HAP-1 (cell line): ENCODE measurements at regions not wholly inside any gene's neighbourhood (a gene's known extent, or its start where the extent isn't known, plus 50 kb on each side); places are given as distances from the start of the nearest gene placed in this dataset.

Source experiments
- DNase-seq, 2 experiments: peaks; one replicate each; pipeline ENCODE4 v3.0.0-alpha.2; 2016 to 2020; ENCODE audit warnings: low spot score in 2 of 2
- H3K27me3 ChIP-seq: fragments of 250-450 bp; sonication (Bioruptor Pico); 2 replicates; pipeline ENCODE4 v1.5.1; 2020; ENCODE audit warnings: low read depth, mild to moderate bottlenecking, moderate library complexity
- H3K36me3 ChIP-seq: fragments of 250-450 bp; sonication (Bioruptor Pico); replicated peaks from 2 replicates; pipeline ENCODE4 v1.5.1; 2020; ENCODE audit warnings: mild to moderate bottlenecking
- H3K4me1 ChIP-seq: fragments of 250-450 bp; sonication (Bioruptor Pico); 2 replicates; pipeline ENCODE4 v1.5.1; 2020; ENCODE audit warnings: mild to moderate bottlenecking
- H3K4me3 ChIP-seq: fragments of 250-450 bp; sonication (Bioruptor Pico); 2 replicates; pipeline ENCODE4 v1.5.1; 2020; ENCODE audit warnings: mild to moderate bottlenecking, moderate library complexity
- H3K9me3 ChIP-seq: fragments of 250-450 bp; sonication (Bioruptor Pico); 2 replicates; pipeline ENCODE4 v1.5.1; 2020; ENCODE audit warnings: mild to moderate bottlenecking, moderate library complexity
- in situ Hi-C: fragments of 300-500 bp; cut with MboI; formaldehyde crosslinking; loops from 3 replicates; pipeline ENCODE4 v1.14.3; 2020; ENCODE audit warnings: low sequenced_read_pairs, inconsistent platforms, mixed read lengths

DNA sequence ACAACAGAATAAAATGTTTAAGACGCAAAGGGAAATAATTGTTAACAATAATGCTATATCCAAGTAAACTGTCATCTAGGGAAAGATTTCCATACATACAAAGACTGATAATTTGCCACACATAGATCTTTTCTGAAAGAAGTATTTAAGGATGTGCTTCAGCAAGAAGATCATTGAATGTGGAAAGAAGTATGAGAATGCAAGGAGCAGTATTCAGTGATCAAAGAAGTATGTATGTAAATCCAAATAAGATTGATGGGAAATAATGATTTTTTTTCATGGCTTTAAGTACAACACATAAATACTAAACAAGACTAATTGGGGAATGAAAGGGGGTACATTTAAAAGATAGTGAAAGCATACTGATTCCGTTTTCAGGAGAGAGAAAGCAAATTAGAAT lies 410.4 kb upstream of the HS6ST1 start:
- no peak for DNase-seq
- Histone ChIP-seq H3K27me3 (no peaks in the 10 kb centered on the region), H3K4me3 (no peak overlapping the region), H3K9me3 (no peaks in the 10 kb centered on the region), H3K36me3 (no peaks in the 10 kb centered on the region), H3K4me1 (no peaks in the 10 kb centered on the region)
- in situ Hi-C loops: loop anchor here (25.0 kb wide), 1 partner anchor 667 kb away; no protein-coding TSS in a partner anchor

- Histone ChIP-seq H3K9me3 (no peaks in the 10 kb centered on the region), H3K4me1 (no peaks in the 10 kb centered on the region), H3K27me3 (no peaks in the 10 kb centered on the region), H3K4me3 (no peak overlapping the region), H3K36me3 (no peaks in the 10 kb centered on the region)
- DNase-seq: no peak
- in situ Hi-C loops: loop anchor here (25.0 kb wide), 1 partner anchor 670 kb away; no protein-coding TSS in a partner anchor
Measured at GRCh38 chr2:128731994-128732650, 413.5 kb upstream of the HS6ST1 start.

DNA sequence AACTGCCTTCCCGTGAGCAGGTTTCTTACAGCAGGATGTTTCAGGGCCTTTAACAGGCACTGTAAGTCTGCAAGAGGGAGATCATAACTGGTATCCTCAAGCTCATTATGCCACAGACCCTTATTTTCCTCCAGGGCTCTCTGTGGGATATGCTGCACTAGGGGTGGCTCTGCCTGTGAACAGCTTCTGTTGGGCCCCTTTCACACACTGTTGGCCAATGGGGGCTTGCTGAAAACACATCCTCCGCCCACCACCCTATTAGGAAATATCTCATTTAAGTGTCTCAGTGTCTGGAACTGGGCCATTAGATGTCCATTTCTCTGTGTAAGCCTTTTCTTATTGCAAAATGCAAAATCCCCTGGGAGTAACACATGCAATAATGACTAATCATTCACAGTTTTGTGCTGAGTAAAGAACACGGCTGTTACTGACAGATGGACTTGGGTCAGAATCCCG lies 414.3 kb upstream of the HS6ST1 start:
- H3K4me1 ChIP-seq: no peaks in the 10 kb centered on the region
- H3K27me3 ChIP-seq: no peaks in the 10 kb centered on the region
- in situ Hi-C loops: loop anchor here (25.0 kb wide), 1 partner anchor 671 kb away; no protein-coding TSS in a partner anchor
- DNase-seq: no peak
- no peaks in the 10 kb centered on the region for H3K36me3 ChIP-seq
- no peaks in the 10 kb centered on the region for H3K9me3 ChIP-seq
- no peak overlapping the region for H3K4me3 ChIP-seq

GRCh38 chr2:128733450-128733849 lies 414.8 kb upstream of the HS6ST1 start:
- in situ Hi-C loops: loop anchor here (25.0 kb wide), 1 partner anchor 671 kb away; no protein-coding TSS in a partner anchor
- no peaks in the 10 kb centered on the region for H3K4me1 ChIP-seq
- no peaks in the 10 kb centered on the region for H3K27me3 ChIP-seq
- no peak for DNase-seq
- no peaks in the 10 kb centered on the region for H3K9me3 ChIP-seq
- no peaks in the 10 kb centered on the region for H3K36me3 ChIP-seq
- H3K4me3 ChIP-seq: no peak overlapping the region

DNA sequence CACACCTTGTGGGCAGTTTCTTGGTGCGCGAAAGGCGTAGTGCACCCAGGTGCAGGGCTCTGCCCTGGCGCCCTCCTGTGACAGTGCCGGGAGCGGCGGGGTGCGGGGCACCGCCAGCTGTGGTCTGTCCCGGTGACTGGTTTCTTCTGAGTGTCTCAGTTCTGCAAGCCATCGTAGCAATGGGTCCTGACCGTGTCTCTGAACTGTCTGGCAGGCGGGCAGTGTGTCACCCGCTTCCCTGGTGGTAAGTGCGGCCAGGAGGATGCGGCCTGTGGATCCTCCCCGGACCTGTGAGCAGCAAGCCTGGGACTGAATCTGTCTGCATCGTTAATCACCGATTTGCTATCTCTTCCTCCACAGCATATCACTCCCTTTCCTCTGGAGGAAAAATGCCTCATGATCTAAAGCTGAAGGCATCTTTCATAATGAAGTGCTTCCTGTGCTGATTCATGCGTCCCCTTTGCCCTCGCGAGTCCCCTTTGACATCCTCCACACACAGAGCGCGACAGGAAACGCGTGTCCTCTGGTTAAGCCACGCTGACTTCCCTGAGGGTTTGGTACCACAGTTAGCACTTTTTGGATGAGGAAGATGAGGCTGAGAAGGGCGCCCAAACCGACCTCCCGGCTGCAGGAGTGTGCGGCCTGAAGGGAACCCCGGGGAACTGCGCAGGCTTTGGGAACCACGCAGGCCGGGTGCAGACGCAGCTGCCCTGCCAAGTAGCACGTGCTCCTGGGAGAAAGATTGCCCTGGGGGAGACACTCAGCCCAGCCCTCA lies 416.0 kb upstream of the HS6ST1 start:
- Histone ChIP-seq H3K27me3 (no peaks in the 10 kb centered on the region), H3K36me3 (no peaks in the 10 kb centered on the region), H3K4me3 (no peak overlapping the region), H3K9me3 (no peaks in the 10 kb centered on the region), H3K4me1 (no peaks in the 10 kb centered on the region)
- no peak for DNase-seq
- in situ Hi-C loops: loop anchor here (25.0 kb wide), 1 partner anchor 672 kb away; no protein-coding TSS in a partner anchor

GRCh38 chr2:128735296-128735960 lies 416.8 kb upstream of the HS6ST1 start:
- DNase-seq: no peak
- no peaks in the 10 kb centered on the region for H3K27me3 ChIP-seq
- in situ Hi-C loops: loop anchor here (25.0 kb wide), 1 partner anchor 673 kb away; no protein-coding TSS in a partner anchor
- H3K4me3 ChIP-seq: no peak overlapping the region
- no peaks in the 10 kb centered on the region for H3K36me3 ChIP-seq
- no peaks in the 10 kb centered on the region for H3K9me3 ChIP-seq
- H3K4me1 ChIP-seq: no peaks in the 10 kb centered on the region

DNA sequence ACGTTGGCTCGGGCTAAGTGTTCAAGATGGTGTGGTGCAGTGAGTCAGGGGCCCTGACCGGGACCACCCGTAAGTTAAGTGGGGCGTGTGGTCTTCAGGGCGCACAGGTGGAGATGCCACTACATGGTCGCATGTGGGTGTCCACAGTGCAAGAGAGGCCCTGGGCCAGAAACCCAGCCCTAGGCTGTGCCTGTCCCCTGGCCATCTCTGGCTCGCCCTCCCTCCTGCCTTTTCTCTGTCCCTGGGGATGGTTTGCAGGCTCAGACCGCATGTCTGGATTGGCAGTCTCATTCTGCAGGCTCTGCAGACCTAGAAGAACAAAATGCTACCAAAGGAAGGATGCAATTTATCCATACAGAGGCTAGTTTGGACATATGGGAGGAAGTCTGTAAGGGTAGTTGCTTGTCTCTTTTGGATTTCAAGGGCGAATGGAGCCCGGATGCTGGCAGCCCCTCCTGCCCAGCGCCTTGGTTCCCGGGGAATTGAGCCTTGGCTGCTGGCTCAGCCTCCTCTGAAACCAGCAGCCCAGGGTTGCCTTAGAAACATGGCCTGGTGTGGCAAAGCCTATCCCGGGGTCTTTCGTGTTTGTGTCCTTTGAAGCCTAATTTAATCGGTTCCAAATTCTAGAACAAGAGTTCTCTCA lies 417.5 kb upstream of the HS6ST1 start:
- H3K4me3 ChIP-seq: no peak overlapping the region
- DNase-seq: no peak
- in situ Hi-C loops: loop anchor here (25.0 kb wide), 1 partner anchor 674 kb away; no protein-coding TSS in a partner anchor

GRCh38 chr2:128736689-128737545 lies 418.2 kb upstream of the HS6ST1 start:
- H3K4me3 ChIP-seq: no peak overlapping the region
- no peaks in the 10 kb centered on the region for H3K27me3 ChIP-seq
- no peaks in the 10 kb centered on the region for H3K4me1 ChIP-seq
- no peaks in the 10 kb centered on the region for H3K9me3 ChIP-seq
- no peaks in the 10 kb centered on the region for H3K36me3 ChIP-seq
- peak; percentile 58 to 84 for DNase-seq
- in situ Hi-C loops: loop anchor here (25.0 kb wide), 1 partner anchor 675 kb away; no protein-coding TSS in a partner anchor

More for the DNA sequence above, 417.5 kb upstream of the HS6ST1 start:
- Histone ChIP-seq H3K9me3 (no peaks in the 10 kb centered on the region), H3K36me3 (no peaks in the 10 kb centered on the region), H3K4me1 (no peaks in the 10 kb centered on the region), H3K27me3 (no peaks in the 10 kb centered on the region)

- no peaks in the 10 kb centered on the region for H3K9me3 ChIP-seq
- no peaks in the 10 kb centered on the region for H3K4me1 ChIP-seq
- H3K36me3 ChIP-seq: no peaks in the 10 kb centered on the region
- no peak overlapping the region for H3K4me3 ChIP-seq
- DNase-seq: no peak
- in situ Hi-C loops: loop anchor here (25.0 kb wide), 1 partner anchor 675 kb away; no protein-coding TSS in a partner anchor
- H3K27me3 ChIP-seq: no peaks in the 10 kb centered on the region
Measured at GRCh38 chr2:128737546-128737826, 418.8 kb upstream of the HS6ST1 start.

DNA sequence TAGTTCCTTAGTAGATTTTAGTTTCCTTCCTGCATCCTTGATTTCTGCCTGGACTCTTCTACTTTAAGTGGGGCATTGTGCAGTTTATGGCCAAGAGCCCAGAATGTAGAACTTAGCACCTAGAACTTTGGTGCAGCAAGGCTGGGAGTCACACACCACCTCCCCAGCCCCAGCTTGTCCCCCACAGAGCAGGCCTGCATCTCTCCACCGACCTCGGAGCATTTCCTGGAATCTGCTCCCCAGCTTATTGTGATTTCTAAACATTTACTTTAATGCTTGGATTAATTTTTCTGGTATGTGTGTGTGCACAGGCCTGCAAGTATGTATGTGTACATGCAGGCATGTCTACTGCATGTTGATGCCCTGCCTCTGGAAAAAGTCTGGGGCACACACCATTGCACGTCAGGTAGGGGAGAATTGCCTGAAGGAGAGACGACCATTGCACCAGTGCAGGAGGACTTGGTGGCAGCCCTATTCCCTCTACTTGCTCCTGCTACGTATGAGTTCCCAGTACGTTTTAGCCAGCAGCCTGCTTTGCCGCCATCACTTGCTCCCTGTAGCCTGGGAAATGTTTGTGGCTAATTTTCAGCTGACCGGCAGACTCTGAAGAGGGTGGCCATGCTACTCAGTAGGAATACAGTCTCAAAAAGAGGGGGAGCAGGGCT lies 419.9 kb upstream of the HS6ST1 start:
- Histone ChIP-seq H3K9me3 (no peaks in the 10 kb centered on the region), H3K27me3 (no peaks in the 10 kb centered on the region), H3K36me3 (no peaks in the 10 kb centered on the region), H3K4me3 (no peak overlapping the region), H3K4me1 (no peaks in the 10 kb centered on the region)
- in situ Hi-C loops: loop anchor here (25.0 kb wide), 1 partner anchor 676 kb away; no protein-coding TSS in a partner anchor
- DNase-seq: no peak

DNA sequence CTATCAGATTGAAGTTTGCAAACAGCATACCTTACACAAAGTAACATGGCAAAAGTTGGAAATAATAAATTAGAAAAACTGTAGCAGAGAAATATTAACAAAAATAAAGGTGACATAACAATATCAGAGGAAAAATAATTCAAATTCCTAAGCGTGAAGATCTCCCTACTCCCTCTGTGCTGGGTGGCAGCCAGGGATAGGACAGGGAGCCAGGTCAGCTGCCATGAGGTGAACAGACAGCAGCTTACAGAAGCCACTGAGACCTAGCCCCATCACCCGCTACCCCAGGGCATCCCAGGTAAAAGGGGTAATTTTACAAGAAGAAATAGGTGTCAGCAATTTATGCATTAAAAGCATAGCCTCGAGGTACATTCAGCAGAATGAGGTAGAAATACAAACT lies 423.8 kb upstream of the HS6ST1 start:
- H3K27me3 ChIP-seq: no peaks in the 10 kb centered on the region; the same call in 1 of the 2 replicates
- no peak overlapping the region for H3K4me3 ChIP-seq
- no peaks in the 10 kb centered on the region for H3K9me3 ChIP-seq
- H3K36me3 ChIP-seq: no peaks in the 10 kb centered on the region
- DNase-seq: no peak
- in situ Hi-C loops: loop anchor here (25.0 kb wide), 1 partner anchor 680 kb away; no protein-coding TSS in a partner anchor
- no peaks in the 10 kb centered on the region for H3K4me1 ChIP-seq

DNA sequence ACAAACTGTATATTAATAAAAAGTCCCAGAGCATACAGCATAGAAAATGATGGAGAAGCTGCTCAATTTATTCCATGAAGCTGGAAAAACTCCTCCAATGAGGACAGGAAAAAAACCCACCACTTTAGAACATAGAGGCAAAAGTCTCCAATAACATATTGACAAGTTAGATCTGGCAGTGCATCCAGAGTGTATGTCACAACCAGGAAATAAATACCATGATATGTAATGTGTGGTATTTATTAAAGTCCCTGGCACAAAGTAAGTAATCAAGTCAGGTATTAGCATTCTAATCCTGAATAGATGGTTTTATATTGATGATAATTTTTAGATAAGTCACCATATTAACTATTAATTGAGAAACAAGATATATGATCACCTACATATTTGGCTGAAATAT lies 427.3 kb upstream of the HS6ST1 start:
- no peak for DNase-seq
- no peaks in the 10 kb centered on the region; the same call in 1 of the 2 replicates for H3K27me3 ChIP-seq
- H3K4me1 ChIP-seq: no peaks in the 10 kb centered on the region; the same call in 1 of the 2 replicates
- no peak overlapping the region for H3K4me3 ChIP-seq
- in situ Hi-C loops: loop anchor here (25.0 kb wide), 1 partner anchor 684 kb away; no protein-coding TSS in a partner anchor
- no peaks in the 10 kb centered on the region for H3K9me3 ChIP-seq
- H3K36me3 ChIP-seq: no peaks in the 10 kb centered on the region
